IPS DF 4.7 (cell line): ENCODE measurements at regions not wholly inside any gene's neighbourhood (a gene's known extent, or its start where the extent isn't known, plus 50 kb on each side); places are given as distances from the start of the nearest gene placed in this dataset.

ENCODE experiments used
- DNase-seq: peaks from one replicate; pipeline ENCODE4 v3.0.0-alpha.2; 2013; ENCODE audit warnings: low spot score; ENCODE audit errors: extremely low read depth

- no peak for DNase-seq
These were observed 234.9 kb downstream of the RHOU start for GRCh38 chr1:228969953-228970800.

DNA sequence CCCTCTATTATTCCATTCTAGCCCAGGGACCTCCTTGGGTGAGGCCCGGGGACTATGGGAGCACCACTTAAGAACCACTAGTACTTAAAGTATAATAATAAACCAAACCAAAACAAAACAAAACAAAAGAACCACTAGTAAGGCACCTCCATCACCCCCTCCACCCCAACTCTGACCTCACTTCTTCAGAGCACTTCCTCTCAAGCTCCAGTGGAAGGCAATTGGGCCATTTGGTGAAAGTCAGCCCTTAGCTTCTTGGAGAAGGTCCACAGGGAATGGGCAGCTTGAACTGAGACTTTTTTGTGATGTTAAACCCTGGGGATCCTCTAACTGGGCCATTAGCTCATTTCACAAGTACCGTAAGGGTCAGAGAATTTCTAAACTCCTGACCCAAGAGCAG, 237.3 kb downstream of the RHOU start:
- DNase-seq, result no peak

GRCh38 chr1:228974273-228974672, 239.0 kb downstream of the RHOU start:
- DNase-seq, result no peak

- DNase-seq, result no peak
These were observed 240.1 kb downstream of the RHOU start for GRCh38 chr1:228975238-228975907.

- no peak for DNase-seq
These were observed 241.0 kb downstream of the RHOU start for GRCh38 chr1:228976316-228976715.

DNA sequence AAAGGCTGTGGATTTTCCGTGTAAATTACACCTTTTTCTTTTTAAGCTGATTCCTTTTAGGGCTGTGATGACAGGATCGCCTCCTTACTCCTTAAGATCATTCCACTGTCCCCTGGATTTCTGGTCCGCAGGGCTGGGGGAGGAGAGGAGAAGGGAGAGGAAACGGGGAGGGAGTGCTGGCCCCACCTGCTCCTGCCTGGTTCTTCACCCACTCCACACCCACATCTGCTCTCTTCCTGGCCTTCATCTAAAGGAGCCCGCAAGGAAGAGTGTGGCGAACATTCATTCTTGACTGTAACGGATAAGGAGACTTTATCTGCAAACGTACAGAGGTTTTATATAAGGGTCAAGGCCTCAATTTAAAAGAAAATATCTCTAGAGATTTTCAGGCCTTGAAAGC, 242.0 kb downstream of the RHOU start:
- no peak for DNase-seq

DNA sequence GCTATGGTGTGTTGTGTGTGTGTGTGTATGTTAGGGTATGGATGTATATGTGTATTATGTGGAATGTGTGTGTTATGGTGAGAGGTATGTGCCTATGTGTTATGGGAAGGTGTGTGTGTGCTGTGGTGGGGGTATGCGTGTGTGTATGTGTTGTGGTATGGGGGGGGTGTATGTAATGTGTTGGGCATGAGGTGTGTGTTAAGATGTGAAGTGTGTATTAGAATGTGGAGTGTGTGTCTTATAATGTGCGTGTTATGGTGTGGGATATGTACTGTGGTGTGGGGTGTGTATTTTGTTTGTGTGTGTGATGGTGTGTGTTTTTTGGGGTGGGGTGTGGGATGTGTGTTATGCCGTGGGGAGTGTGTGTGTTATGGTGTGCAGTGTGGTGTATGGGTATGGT, 242.5 kb downstream of the RHOU start:
- DNase-seq, result no peak

DNA sequence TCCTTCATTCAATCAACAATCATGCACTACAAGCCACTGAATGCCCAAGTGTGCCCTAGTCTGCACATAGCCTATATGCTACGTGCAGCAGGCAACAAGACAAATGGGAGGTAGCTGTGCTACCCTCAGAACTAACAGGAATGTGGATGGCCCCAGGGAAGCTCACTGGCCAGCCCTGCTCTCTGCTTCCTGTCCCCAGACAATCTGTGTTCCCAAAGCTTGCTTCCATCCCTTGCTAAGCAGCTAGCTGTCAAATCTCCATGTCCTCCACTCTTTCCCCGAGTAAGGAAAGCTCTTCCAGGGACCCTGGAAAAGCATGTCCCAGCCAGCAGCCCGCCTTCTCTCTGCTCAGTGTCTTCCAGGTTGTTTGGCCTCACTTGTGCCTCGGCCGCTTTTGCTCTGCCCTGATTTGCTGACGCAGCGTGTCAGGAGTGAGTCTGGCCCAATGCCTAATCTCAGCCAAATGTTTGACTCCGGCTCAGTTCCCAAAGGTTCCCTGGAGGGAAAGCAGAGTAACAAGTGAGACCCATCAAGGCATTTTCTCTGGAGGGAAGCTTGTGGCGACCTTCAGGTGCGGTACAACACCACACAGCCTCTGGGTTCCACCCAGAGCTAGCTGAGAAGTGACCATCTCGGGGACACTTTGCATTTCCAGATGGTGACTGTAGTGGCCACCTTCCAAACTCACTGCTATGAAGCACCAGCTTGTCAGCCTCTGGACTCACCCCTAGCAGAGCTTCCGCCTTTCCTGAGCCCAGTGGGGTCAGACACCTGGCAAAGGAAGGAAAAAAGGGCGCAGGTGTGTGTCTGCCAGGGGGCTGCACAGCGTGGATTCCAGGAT, 243.4 kb downstream of the RHOU start:
- DNase-seq, result no peak

DNA sequence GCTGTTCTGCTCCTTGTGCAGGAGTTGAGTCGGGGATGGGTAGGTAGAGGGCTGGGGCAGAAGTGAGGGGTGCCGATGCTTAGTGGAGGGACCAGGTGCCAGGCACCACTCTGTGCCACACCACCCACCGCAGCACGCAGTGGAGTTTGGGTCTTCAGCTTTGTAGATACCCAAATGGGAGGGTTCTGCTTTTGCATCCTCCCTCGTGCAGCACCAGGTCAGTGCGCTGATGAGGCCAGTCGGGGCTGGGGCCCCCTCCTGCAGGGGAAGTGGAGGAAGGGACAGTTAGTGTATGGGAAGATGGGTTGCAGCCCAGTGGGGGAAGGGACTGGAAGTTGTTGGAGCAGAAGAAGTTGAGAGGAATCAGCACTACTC, 244.0 kb downstream of the RHOU start:
- DNase-seq, result no peak

DNA sequence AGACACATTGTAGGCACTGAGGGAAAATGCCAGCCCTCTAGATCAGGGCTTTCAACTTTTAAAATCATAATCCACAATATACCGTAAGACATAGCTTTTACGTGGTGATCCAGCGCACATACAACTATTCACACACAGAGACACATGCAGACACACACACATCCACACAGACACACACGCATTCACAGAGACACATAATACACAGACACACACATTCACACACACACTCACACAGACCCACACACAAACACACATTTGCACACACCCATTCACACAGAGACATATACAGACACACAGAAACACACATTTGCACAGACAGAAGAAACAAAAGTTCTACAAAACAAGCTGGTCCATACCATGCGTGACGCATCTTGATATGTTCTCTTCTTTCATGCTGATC, 244.5 kb downstream of the RHOU start:
- DNase-seq, result no peak

DNA sequence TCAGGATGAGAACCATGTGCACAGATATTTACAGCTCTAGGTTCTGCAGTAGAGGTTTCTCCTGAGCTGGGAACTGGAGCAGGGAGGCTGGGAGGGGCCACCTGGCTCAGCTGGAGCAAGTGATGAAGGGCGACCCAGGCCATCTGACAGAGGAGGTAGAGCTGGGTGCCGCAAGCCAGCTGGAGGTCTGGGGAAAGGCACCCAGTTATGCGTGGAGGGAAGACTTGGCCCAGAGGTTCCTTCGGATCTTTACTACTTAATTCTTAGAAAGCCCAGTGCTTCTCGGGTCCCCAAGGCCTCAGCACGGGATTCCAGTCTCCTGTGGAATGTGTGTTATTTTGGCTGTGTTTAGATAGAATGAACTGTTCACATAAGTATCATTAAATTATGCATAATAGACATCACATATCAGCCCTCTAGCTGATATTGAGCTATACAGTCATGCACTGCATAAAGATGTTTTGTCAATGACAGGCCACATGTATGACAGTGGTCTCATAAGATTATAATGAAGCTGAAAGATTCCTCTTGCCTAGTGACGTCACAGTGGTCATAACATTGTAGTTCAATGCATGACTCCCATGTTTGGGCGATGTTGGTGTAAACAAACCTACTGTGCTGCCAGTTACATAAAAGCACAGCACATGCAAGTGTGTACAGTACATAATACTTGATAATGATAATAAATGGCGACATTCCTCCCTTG, 245.1 kb downstream of the RHOU start:
- DNase-seq, result no peak

DNA sequence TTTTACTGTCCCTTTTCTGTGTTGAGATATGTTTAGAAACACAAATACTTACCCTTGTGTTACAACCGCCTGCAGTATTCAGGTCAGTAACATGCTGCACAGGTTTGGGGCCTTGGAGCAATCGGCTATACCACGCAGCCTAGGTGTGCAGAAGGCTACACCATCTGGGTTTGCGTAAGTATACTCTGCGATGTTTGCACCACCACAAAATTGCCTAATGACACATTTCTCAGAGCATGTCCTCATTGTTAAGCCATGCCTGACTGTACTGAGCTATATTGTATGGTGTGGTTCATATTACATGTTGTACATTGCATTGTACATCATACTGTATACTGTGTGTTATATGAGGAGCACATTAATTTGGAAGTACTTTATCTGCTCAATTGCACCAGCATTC, 247.4 kb downstream of the RHOU start:
- DNase-seq, result no peak

- DNase-seq, result no peak
These were observed 248.0 kb downstream of the RHOU start for GRCh38 chr1:228983231-228983660.

DNA sequence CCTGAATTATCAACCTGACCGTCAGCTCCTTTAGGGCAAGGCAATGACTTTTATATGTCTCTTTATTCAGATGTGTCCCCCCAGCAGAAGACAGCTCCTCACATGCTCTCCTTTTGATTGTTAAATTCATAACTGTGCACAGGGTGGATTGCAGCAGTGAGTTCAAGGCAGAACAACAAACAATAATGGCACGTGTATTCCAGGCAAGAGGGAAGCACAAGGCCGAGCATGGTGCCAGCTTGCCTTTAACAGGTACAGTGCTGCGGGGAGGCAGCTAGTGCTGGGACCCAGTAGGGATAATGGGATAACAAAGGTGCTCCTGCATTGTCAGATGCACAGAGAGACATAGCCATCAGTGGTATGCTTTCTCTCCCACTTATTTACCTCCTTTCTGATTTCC, 248.4 kb downstream of the RHOU start:
- no peak for DNase-seq

- DNase-seq, result no peak
These were observed 248.8 kb downstream of the RHOU start for GRCh38 chr1:228984107-228984506.

DNA sequence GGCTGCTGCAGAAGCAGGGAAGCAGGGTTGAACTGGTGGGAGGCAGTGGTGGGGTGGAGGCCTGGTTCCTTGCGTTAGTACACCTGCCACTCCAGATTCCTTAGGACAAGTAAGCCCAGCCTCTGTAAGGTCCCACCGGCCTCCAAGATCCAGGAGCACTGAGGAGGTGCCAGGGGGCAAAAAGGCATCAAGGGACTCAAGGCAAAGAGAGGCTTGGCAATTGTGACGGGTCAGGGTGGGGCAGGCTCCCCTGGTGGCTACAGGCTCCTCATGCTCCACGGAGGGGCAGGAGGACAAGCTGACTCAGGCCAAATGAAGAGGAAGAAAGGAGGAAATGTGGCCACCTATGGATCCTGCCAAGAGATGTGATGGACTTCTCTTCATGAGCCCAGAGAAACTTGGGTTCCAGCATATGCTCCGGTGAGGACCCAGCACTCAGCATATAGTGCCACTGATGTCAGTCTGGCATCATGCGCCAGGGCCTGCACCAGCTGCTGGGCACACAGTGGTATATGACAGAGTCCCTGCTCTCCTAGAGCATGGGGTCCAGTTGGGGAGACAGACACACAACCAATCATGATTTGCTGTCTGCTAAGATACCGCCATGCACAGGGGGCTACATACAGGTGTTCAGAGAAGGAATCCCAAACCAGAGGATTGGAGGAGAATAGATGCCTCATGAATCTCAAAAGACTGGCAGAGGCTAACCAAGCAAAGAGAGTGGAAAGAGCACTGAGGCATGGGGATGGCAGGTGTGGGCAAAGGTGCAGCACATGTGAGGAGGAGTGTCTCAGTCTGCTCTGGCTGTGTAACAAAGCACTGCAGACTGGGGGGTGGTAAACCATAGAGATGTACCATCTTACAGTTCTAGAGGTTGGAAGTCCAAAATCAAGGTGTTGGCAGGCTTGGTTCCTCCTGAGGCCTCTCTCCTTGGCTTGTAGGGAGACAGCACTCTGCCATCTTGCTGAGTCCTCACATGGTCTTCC, 249.7 kb downstream of the RHOU start:
- no peak for DNase-seq

DNA sequence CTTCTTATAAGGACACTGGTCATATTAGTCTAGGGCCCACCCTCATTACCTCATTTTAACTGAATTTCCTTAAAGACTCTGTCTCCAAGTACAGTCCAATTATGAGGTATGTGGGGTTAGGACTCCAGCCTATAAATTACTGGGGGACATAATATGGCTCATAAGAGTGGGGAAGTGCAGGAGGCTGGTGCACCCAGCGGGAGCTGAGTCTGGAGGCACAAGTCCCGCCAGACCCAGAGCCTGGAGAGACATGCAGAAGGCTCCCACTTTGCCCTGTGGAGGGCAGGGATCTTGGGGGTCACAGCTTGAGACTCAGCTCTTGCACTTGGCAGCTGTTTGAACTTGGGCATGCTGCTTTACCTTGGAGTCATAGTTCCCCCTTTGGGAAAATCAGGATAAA, 250.4 kb downstream of the RHOU start:
- no peak for DNase-seq

- no peak for DNase-seq
These were observed 251.0 kb downstream of the RHOU start for GRCh38 chr1:228986093-228986904.

GRCh38 chr1:228987286-228987685, 252.0 kb downstream of the RHOU start:
- DNase-seq, result no peak
